ENCODE measurements at regions not wholly inside any gene's neighbourhood (a gene's known extent, or its start where the extent isn't known, plus 50 kb on each side); places are given as distances from the start of the nearest gene placed in this dataset.

GRCh38 chr10:128907155-128907941 is 559.7 kb upstream of the MGMT start:
- CTCF ChIA-PET (ENCODE audit: partially characterized antibody), result no interaction called here
- H3K9me3 Mint-ChIP-seq, result peaks cover 0 to 8% (median 1%) of the 10 kb centered on the region in 8 donors
- H3K27me3 ChIP-seq (ENCODE audit: insufficient read depth, low read length), result no peaks in the 10 kb centered on the region
- no peaks in the 10 kb centered on the region for H3K9me3 ChIP-seq (ENCODE audit: control insufficient read depth in 1 of 2, low read length in 2 of 2)
- H3K27ac Mint-ChIP-seq, result no peak overlapping the region
- no peaks in the 10 kb centered on the region for H3K36me3 Mint-ChIP-seq
- no peak overlapping the region for H3K4me3 Mint-ChIP-seq
- no peaks in the 10 kb centered on the region for H3K4me1 ChIP-seq (ENCODE audit: insufficient read depth, low read length)
- no peaks in the 10 kb centered on the region for H3K36me3 ChIP-seq (ENCODE audit: insufficient read depth, low read length)
- H3K27ac ChIP-seq (ENCODE audit: low read depth, low read length), result no peak overlapping the region
- peaks cover 0 to 1% of the 10 kb centered on the region in 2 donors for H3K27me3 Mint-ChIP-seq
- no peak overlapping the region for H3K4me3 ChIP-seq (ENCODE audit: low read length in 2 of 2)
- H3K4me1 Mint-ChIP-seq, result peaks cover 0 to 2% (median 0%) of the 10 kb centered on the region in 4 donors
- POLR2A ChIA-PET (ENCODE audit: partially characterized antibody), result no interaction called here
- intact Hi-C loops (cut with micrococcal nuclease), result no loop called here
- DNase-seq, result no peak

DNA sequence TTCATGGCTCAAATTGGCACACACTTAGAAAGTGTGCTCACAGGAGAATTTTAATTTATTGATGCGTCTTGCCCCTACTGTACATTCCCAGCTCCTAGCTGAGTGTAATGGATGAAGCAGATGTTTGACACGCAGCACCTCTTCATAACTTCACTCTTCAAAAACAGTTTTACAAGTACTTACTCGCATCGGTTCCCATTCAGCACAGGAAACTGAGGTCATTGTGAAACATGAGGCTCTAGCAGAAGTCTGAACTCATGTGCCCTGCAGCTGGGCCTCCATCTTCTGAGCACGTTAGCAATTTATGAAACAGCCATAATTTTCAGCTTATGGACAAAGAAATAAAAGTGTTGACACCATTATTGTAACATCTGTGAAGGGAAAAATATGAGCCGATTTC is 558.9 kb upstream of the MGMT start:
- CTCF ChIA-PET (ENCODE audit: partially characterized antibody), result no interaction called here
- peaks cover 0 to 3% (median 1%) of the 10 kb centered on the region in 4 donors for H3K4me1 Mint-ChIP-seq
- no peak overlapping the region for H3K27ac ChIP-seq (ENCODE audit: low read depth, low read length)
- no peaks in the 10 kb centered on the region for H3K27me3 Mint-ChIP-seq
- H3K4me1 ChIP-seq (ENCODE audit: insufficient read depth, low read length), result no peaks in the 10 kb centered on the region
- no peaks in the 10 kb centered on the region for H3K36me3 ChIP-seq (ENCODE audit: insufficient read depth, low read length)
- no peaks in the 10 kb centered on the region for H3K9me3 ChIP-seq (ENCODE audit: control insufficient read depth in 1 of 2, low read length in 2 of 2)
- H3K9me3 Mint-ChIP-seq, result peaks cover 0 to 8% (median 1%) of the 10 kb centered on the region in 8 donors
- H3K27me3 ChIP-seq (ENCODE audit: insufficient read depth, low read length), result no peaks in the 10 kb centered on the region
- no peak overlapping the region for H3K4me3 ChIP-seq (ENCODE audit: low read length in 2 of 2)
- peak overlapping the region in 1 of 7 donors; percentile 3 for H3K27ac Mint-ChIP-seq
- POLR2A ChIA-PET (ENCODE audit: partially characterized antibody), result no interaction called here
- intact Hi-C loops (cut with micrococcal nuclease), result no loop called here
- H3K36me3 Mint-ChIP-seq, result no peaks in the 10 kb centered on the region
- H3K4me3 Mint-ChIP-seq, result no peak overlapping the region
- DNase-seq, result no peak

DNA sequence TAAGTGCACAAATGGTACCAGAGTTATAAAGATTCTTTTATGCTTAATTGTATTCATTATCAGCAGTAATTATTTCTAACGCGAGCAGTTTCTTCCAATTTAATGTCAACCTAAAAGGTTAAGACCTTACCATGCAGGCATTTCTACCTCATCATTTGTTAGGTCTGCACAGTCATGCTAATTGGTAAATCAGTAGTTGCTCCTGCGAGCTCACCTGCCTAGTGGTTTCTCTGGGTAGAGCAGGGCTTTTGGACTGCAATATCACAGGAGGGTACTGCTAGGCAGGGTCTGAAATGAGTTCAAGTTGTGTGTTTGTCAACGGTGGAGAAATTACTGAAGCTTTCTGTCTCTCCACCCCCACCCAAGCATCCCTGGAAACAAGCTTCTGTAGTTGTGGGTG is 558.5 kb upstream of the MGMT start:
- no peak overlapping the region for H3K4me3 Mint-ChIP-seq
- Histone ChIP-seq H3K36me3 (ENCODE audit: insufficient read depth, low read length) (no peaks in the 10 kb centered on the region), H3K4me1 (ENCODE audit: insufficient read depth, low read length) (no peaks in the 10 kb centered on the region), H3K9me3 (ENCODE audit: control insufficient read depth in 1 of 2, low read length in 2 of 2) (no peaks in the 10 kb centered on the region), H3K4me3 (ENCODE audit: low read length in 2 of 2) (no peak overlapping the region), H3K27ac (ENCODE audit: low read depth, low read length) (no peak overlapping the region), H3K27me3 (ENCODE audit: insufficient read depth, low read length) (no peaks in the 10 kb centered on the region)
- no peaks in the 10 kb centered on the region for H3K27me3 Mint-ChIP-seq
- ChIA-PET POLR2A (ENCODE audit: partially characterized antibody) (no interaction called here), CTCF (ENCODE audit: partially characterized antibody) (no interaction called here)
- H3K9me3 Mint-ChIP-seq, result peaks cover 0 to 8% (median 1%) of the 10 kb centered on the region in 8 donors
- no peaks in the 10 kb centered on the region for H3K36me3 Mint-ChIP-seq
- peaks cover 0 to 6% (median 2%) of the 10 kb centered on the region in 4 donors for H3K4me1 Mint-ChIP-seq
- DNase-seq, result no peak
- intact Hi-C loops (cut with micrococcal nuclease), result no loop called here
- H3K27ac Mint-ChIP-seq, result no peak overlapping the region

DNA sequence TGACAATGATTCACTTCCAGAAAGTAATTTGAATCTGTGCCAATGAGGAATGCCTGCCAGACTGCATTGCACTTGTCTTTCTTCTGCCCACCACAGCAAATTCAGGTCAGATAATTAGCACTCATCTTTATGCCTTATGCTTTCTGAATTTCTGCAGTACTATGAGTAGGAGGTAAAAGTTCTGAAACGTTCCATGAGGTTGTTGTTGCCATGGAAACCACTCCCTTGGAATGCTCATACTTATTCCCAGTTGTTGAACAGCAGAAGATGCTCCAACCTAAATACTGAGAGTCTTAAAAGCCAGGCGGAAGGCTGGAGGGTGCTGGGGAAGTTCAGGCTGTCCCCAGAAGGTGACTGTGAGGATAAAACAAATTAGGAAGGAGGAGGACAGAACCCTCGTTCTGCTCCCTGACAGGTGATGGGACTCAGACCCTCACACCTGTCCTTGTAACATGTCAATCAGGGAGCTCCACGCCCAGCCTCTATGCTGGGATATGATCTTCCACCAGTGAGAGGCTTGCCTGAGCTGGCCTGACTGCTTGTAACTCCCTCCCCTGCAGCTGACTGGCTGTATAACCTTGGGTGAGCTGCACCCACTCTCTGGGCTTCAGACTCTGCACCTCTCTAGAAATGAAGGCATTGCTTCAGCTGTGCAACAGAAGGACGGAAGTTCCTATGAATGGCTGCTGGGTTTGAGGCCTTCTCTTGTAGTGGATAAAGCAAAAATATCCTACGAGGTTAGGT is 554.3 kb upstream of the MGMT start:
- Mint-ChIP-seq H3K9me3 (peaks cover 0 to 4% (median 0%) of the 10 kb centered on the region in 8 donors), H3K4me3 (no peak overlapping the region), H3K27ac (no peak overlapping the region), H3K36me3 (no peaks in the 10 kb centered on the region), H3K4me1 (peaks cover 1 to 10% (median 5%) of the 10 kb centered on the region in 4 donors), H3K27me3 (peaks cover 0 to 2% of the 10 kb centered on the region in 2 donors)
- intact Hi-C loops (cut with micrococcal nuclease), result no loop called here
- CTCF ChIA-PET (ENCODE audit: partially characterized antibody), result no interaction called here
- no peaks in the 10 kb centered on the region for H3K36me3 ChIP-seq (ENCODE audit: insufficient read depth, low read length)
- DNase-seq, result no peak
- H3K27me3 ChIP-seq (ENCODE audit: insufficient read depth, low read length), result no peaks in the 10 kb centered on the region
- no peaks in the 10 kb centered on the region for H3K4me1 ChIP-seq (ENCODE audit: insufficient read depth, low read length)
- H3K4me3 ChIP-seq (ENCODE audit: low read length in 2 of 2), result no peak overlapping the region
- POLR2A ChIA-PET (ENCODE audit: partially characterized antibody), result no interaction called here
- no peaks in the 10 kb centered on the region for H3K9me3 ChIP-seq (ENCODE audit: control insufficient read depth in 1 of 2, low read length in 2 of 2)
- no peak overlapping the region for H3K27ac ChIP-seq (ENCODE audit: low read depth, low read length)

DNA sequence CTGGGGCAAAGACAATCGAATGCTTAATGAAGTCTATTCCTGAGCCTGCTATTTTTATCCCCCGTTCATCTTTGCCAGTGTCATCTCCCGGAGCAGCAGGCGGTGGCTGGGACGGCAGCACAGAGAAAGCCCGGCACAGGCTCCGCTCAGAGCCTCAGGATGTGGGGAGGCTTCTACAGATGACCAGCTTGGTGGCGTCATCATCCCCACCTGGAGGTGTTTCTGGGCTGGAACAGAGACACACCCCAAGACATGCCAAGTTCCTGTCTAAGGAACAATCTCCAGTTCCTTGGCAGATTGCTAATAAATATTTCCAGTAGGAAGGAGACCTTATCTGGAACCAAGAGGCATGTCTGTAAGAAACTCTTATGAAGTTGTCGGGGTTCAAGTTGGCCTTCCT is 552.4 kb upstream of the MGMT start:
- Mint-ChIP-seq H3K4me1 (peaks cover 1 to 10% (median 5%) of the 10 kb centered on the region in 4 donors), H3K9me3 (peaks cover 0 to 4% (median 0%) of the 10 kb centered on the region in 8 donors), H3K36me3 (no peaks in the 10 kb centered on the region), H3K27me3 (peaks cover 0 to 4% of the 10 kb centered on the region in 2 donors), H3K27ac (no peak overlapping the region), H3K4me3 (no peak overlapping the region)
- DNase-seq, result no peak
- intact Hi-C loops (cut with micrococcal nuclease), result no loop called here
- no peaks in the 10 kb centered on the region for H3K9me3 ChIP-seq (ENCODE audit: control insufficient read depth in 1 of 2, low read length in 2 of 2)
- H3K27me3 ChIP-seq (ENCODE audit: insufficient read depth, low read length), result no peaks in the 10 kb centered on the region
- POLR2A ChIA-PET (ENCODE audit: partially characterized antibody), result no interaction called here
- no peaks in the 10 kb centered on the region for H3K4me1 ChIP-seq (ENCODE audit: insufficient read depth, low read length)
- no peaks in the 10 kb centered on the region for H3K36me3 ChIP-seq (ENCODE audit: insufficient read depth, low read length)
- CTCF ChIA-PET (ENCODE audit: partially characterized antibody), result no interaction called here
- no peak overlapping the region for H3K27ac ChIP-seq (ENCODE audit: low read depth, low read length)
- H3K4me3 ChIP-seq (ENCODE audit: low read length in 2 of 2), result no peak overlapping the region

- Mint-ChIP-seq H3K4me1 (peaks cover 1 to 10% (median 5%) of the 10 kb centered on the region in 4 donors), H3K27me3 (peaks cover 0 to 4% of the 10 kb centered on the region in 2 donors), H3K9me3 (peaks cover 0 to 2% (median 0%) of the 10 kb centered on the region in 8 donors), H3K4me3 (no peak overlapping the region), H3K36me3 (no peaks in the 10 kb centered on the region), H3K27ac (no peak overlapping the region)
- H3K4me1 ChIP-seq (ENCODE audit: insufficient read depth, low read length), result no peaks in the 10 kb centered on the region
- POLR2A ChIA-PET (ENCODE audit: partially characterized antibody), result no interaction called here
- H3K36me3 ChIP-seq (ENCODE audit: insufficient read depth, low read length), result no peaks in the 10 kb centered on the region
- CTCF ChIA-PET (ENCODE audit: partially characterized antibody), result no interaction called here
- H3K9me3 ChIP-seq (ENCODE audit: control insufficient read depth in 1 of 2, low read length in 2 of 2), result no peaks in the 10 kb centered on the region
- H3K27ac ChIP-seq (ENCODE audit: low read depth, low read length), result no peak overlapping the region
- intact Hi-C loops (cut with micrococcal nuclease), result no loop called here
- no peaks in the 10 kb centered on the region for H3K27me3 ChIP-seq (ENCODE audit: insufficient read depth, low read length)
- DNase-seq, result no peak
- H3K4me3 ChIP-seq (ENCODE audit: low read length in 2 of 2), result no peak overlapping the region
These were observed 551.4 kb upstream of the MGMT start for GRCh38 chr10:128915630-128916029.

DNA sequence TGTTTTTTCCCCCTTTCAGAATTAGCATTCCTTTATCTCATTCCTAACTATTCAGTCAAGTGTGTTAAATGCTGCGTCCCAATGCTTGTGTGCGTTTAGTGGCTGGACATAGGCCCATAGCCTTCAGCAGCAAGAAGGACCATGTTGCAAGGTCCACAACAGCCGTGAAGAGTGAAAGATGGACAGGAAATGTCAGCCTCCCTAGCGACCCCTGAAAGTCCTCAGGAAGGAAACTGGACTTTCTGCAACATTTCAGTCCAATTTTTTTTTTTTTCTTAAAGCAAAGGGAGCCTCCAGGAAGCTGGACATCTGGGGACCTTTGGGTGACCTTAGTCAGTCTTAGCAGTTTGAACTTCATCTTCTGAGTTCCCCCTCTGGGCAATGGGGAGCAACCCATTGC is 550.7 kb upstream of the MGMT start:
- ChIA-PET POLR2A (ENCODE audit: partially characterized antibody) (no interaction called here), CTCF (ENCODE audit: partially characterized antibody) (no interaction called here)
- Mint-ChIP-seq H3K27ac (no peak overlapping the region), H3K4me3 (no peak overlapping the region), H3K9me3 (peaks cover 0 to 2% (median 0%) of the 10 kb centered on the region in 8 donors), H3K4me1 (peaks cover 1 to 10% (median 5%) of the 10 kb centered on the region in 4 donors), H3K27me3 (peaks cover 0 to 4% of the 10 kb centered on the region in 2 donors), H3K36me3 (no peaks in the 10 kb centered on the region)
- intact Hi-C loops (cut with micrococcal nuclease), result no loop called here
- DNase-seq, result no peak
- Histone ChIP-seq H3K4me1 (ENCODE audit: insufficient read depth, low read length) (no peaks in the 10 kb centered on the region), H3K4me3 (ENCODE audit: low read length in 2 of 2) (no peak overlapping the region), H3K36me3 (ENCODE audit: insufficient read depth, low read length) (no peaks in the 10 kb centered on the region), H3K27ac (ENCODE audit: low read depth, low read length) (no peak overlapping the region), H3K9me3 (ENCODE audit: control insufficient read depth in 1 of 2, low read length in 2 of 2) (no peaks in the 10 kb centered on the region), H3K27me3 (ENCODE audit: insufficient read depth, low read length) (no peaks in the 10 kb centered on the region)

Data from CD4-positive, alpha-beta memory T cell (primary cell).